ENCODE measurements at regions not wholly inside any gene's neighbourhood (a gene's known extent, or its start where the extent isn't known, plus 50 kb on each side); places are given as distances from the start of the nearest gene placed in this dataset.

GRCh38 chr3:117133066-117133465 is 423.5 kb downstream of the TUSC7 start:
- no peak for DNase-seq

- no peak for DNase-seq
These were observed 425.6 kb downstream of the TUSC7 start for GRCh38 chr3:117135207-117135606.

- DNase-seq = no peak
These were observed 426.4 kb downstream of the TUSC7 start for GRCh38 chr3:117136003-117136402.

- DNase-seq = no peak
These were observed 427.5 kb downstream of the TUSC7 start for GRCh38 chr3:117137065-117137464.

- DNase-seq = no peak
These were observed 430.1 kb downstream of the TUSC7 start for GRCh38 chr3:117139681-117140080.

GRCh38 chr3:117141812-117142211 is 432.2 kb downstream of the TUSC7 start:
- DNase-seq = no peak

DNA sequence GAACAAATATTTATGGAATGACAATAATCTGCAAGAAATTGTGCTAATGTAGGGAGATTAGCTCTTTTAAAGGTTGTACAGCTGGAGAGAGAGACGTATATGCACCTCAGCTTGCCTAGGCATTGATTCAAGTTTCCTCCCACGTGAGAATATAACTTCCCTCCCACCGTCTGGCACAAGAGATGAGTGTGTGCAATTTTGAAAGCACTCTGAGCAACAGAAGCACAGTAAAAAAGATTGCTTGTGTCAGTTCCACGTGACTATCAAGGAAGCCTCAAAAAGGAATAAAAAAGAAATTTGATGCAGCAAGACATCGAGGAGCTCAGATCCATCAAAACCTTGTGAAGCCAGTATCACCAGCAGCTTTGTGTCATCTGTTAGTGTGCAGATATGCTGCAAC is 435.3 kb downstream of the TUSC7 start:
- DNase-seq = no peak

- DNase-seq = no peak
These were observed 436.1 kb downstream of the TUSC7 start for GRCh38 chr3:117145677-117146076.

DNA sequence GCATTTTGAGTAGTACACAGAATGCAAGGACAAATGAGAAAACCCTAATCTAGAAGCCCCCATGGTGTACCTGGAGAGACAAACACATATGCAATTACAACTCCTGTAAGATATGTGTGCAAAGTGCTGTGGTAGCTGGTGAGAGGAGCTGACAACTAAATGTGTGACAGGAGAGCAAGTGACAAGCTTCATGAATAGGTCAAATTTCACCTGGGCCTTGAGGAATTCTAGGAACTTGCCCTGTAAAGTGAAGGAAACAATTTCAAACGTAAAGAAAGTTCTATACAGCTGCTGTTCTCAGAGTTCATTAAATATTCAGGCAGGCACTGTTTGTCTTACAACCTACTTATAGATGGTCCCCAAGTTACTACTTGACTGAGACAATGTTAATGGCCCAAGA is 437.0 kb downstream of the TUSC7 start:
- DNase-seq = no peak

DNA sequence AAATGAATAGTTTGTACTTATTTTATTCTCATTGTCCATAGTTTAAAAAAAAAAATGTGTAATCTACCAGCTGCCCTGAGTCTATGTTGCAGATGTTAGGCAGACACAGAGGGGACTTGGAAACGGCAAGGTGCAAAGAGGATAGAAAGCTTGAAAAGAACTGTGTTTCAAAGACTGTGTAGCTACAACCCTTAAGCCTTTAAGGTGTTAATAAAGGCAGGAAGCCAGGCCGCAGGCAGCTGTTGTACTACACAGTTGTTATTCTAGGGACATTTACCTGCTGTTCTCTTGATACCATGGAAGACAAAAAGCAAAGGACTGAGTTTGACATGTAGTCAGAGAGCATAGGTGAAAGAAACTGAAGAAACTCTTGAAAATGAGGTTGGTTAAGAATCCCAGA is 440.0 kb downstream of the TUSC7 start:
- no peak for DNase-seq

DNA sequence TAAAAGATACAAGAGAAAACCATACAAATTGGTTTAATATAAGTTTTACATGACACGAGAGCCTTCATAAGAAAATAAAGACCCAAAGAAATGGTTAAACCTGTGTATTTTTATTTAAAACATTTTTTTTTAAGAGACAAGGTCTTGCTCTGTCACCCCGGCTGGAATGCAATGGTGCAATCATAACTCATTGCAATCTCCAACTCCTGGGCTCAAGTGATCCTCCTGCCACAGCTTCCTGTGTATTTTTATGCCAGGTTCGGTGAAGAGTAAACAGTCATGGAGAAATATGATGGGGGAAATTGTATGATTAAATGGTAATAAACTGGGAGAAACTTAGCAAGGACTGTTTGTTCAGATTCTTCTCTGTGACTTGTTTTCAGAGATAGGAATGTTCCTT is 441.0 kb downstream of the TUSC7 start:
- DNase-seq = no peak

DNA sequence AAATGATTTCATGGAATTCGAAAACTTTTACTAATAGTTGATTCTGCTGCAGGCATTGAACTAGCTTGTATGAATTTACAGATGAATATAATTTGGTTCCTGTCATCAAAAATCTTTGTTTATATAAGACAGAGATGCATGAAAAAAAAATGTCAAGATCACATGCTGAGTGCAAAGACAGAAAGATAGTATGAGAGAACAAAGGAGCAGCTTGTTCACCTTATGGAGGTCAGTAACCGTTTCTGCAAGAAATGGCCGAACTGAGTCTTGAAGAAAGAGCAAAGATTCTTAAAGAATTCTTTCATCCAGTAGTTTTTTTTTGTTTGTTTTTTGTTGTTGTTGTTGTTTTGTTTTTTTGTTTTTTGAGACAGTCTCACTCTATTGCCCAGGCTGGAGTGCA is 450.6 kb downstream of the TUSC7 start:
- DNase-seq = no peak

GRCh38 chr3:117161816-117162215 is 452.2 kb downstream of the TUSC7 start:
- no peak for DNase-seq

DNA sequence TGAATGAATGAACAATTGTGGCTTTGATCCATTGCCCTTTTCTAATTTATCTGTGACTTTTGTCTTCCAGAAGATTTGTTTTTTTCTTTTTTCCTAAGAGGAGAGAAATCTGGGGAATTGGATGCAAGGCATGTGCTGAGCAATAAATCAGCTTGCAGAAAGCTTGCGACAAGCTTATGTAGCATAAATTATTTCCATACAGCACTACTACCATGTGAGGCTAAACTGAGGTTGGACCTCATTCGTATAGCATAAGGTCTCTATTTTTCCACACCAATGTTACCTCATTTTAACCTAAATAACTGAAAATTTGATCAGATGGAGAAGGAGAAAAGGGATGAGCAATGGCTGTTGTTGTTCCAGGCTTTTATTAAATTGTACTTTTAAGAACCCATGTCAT is 455.6 kb downstream of the TUSC7 start:
- no peak for DNase-seq

- no peak for DNase-seq
These were observed 456.0 kb downstream of the TUSC7 start for GRCh38 chr3:117165601-117166051.

- no peak for DNase-seq
These were observed 459.3 kb downstream of the TUSC7 start for GRCh38 chr3:117168896-117169295.

- no peak for DNase-seq
These were observed 460.5 kb downstream of the TUSC7 start for GRCh38 chr3:117170094-117170493.

- no peak for DNase-seq
These were observed 461.5 kb downstream of the TUSC7 start for GRCh38 chr3:117171124-117171523.

DNA sequence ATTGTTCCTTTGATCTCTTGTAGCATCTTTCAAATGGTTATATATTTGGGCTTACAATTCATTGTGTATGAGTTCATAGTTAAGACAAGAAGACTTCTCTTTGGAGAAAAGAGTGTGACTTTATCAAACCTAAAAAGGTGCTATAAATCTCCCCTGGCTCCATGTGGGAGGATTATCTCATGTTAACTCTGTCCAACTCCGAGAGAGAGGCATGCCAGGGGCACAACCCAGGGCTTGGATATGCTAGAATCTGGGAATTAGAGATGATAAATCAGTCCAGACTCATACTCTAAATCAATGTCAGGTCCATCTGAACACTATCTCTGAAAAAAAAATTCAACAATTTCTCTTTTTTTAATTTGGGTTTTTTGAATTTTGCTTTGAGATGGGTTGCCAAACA is 462.8 kb downstream of the TUSC7 start:
- no peak for DNase-seq

- no peak for DNase-seq
These were observed 471.6 kb downstream of the TUSC7 start for GRCh38 chr3:117181222-117181621.

- DNase-seq = no peak
These were observed 475.0 kb downstream of the TUSC7 start for GRCh38 chr3:117184574-117184973.

- DNase-seq = no peak
These were observed 481.7 kb downstream of the TUSC7 start for GRCh38 chr3:117191245-117191644.

DNA sequence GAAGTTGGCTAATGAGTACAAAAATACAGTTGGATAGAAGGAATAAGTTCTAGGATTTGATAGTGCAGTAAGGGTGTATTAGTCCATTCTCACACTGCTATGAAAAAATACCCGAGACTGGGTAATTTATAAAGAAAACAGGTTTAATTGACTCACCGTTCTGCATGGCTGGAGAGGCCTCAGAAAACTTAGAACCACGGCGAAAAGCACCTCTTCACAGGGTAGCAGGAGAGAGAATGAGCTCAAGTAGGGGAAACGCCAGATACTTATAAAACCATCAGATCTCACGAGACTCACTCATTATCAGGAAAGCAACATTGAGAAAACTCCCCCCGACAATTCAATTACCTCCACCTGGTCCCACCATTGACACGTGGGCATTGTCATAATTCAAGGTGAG is 483.3 kb downstream of the TUSC7 start:
- no peak for DNase-seq

GRCh38 chr3:117193390-117193789 is 483.8 kb downstream of the TUSC7 start:
- DNase-seq = no peak

GRCh38 chr3:117195034-117195433 is 485.5 kb downstream of the TUSC7 start:
- DNase-seq = no peak

DNA sequence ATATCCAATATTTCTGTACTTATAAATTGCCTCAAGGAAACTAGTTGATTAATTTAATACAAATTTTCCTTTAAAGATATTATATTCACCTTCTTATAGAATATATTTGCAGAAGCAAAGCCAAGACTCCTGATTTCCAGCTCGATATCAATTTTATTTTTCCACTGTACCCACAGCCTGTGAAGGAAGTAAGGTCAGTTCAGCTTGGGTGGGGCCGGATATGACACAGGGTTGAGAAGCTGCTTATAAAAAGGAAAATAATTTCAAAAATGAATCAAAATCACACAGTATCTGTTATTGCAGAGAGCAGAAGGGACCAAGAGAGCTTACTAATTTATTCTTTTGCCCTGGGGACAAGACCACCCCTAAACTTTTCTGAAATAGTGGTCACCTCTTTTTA is 491.4 kb downstream of the TUSC7 start:
- DNase-seq = no peak

All from SW 1271 (cell line).